T-helper 9 cell (primary cell): ENCODE measurements at regions not wholly inside any gene's neighbourhood (a gene's known extent, or its start where the extent isn't known, plus 50 kb on each side); places are given as distances from the start of the nearest gene placed in this dataset.

Experiments used
- DNase-seq: peaks from one replicate; pipeline ENCODE4 v3.0.0-alpha.2; 2020

- DNase-seq: no peak
Observed at GRCh38 chr18:66728951-66729350, 125.1 kb upstream of the CDH19 start.

GRCh38 chr18:66727991-66728390, 124.1 kb upstream of the CDH19 start:
- no peak for DNase-seq

GRCh38 chr18:66724664-66725356, 120.9 kb upstream of the CDH19 start:
- DNase-seq: no peak

GRCh38 chr18:66722671-66723070, 118.8 kb upstream of the CDH19 start:
- no peak for DNase-seq

GRCh38 chr18:66708646-66709045, 104.8 kb upstream of the CDH19 start:
- no peak for DNase-seq

GRCh38 chr18:66707473-66707872, 103.6 kb upstream of the CDH19 start:
- no peak for DNase-seq

GRCh38 chr18:66695281-66695680, 91.4 kb upstream of the CDH19 start:
- no peak for DNase-seq

- DNase-seq: no peak
Observed at GRCh38 chr18:66694852-66695251, 91.0 kb upstream of the CDH19 start.

GRCh38 chr18:66687635-66688034, 83.7 kb upstream of the CDH19 start:
- DNase-seq: no peak

GRCh38 chr18:66682855-66683322, 79.0 kb upstream of the CDH19 start:
- no peak for DNase-seq

- DNase-seq: no peak
Observed at GRCh38 chr18:66676699-66677098, 72.8 kb upstream of the CDH19 start.

GRCh38 chr18:66674286-66674685, 70.4 kb upstream of the CDH19 start:
- DNase-seq: no peak

GRCh38 chr18:66668706-66669105, 64.8 kb upstream of the CDH19 start:
- no peak for DNase-seq

- no peak for DNase-seq
Observed at GRCh38 chr18:66662632-66663031, 58.7 kb upstream of the CDH19 start.

- DNase-seq: no peak
Observed at GRCh38 chr18:66655407-66655806, 51.5 kb upstream of the CDH19 start.
